ENCODE measurements at regions not wholly inside any gene's neighbourhood (a gene's known extent, or its start where the extent isn't known, plus 50 kb on each side); places are given as distances from the start of the nearest gene placed in this dataset.

DNA sequence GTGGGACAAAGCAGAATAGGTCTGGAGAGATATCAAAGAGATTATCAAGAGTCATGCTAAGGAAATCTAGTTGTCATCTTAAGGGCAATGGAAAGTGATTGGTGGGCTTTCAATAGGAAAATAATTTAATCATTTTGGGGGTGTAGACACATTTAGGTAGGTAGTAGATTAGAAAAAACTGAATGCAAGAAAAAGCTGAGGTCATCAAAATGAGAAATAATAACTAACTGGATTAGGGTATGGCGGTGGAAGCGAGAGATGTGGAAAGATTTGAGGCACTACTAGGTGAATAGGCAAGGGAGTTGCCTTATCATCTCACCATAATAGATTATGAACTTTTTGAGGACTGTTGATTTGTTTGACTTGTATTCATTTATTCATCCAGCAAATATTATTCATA lies 393.2 kb upstream of the ZNF608 start:
- no peaks in the 10 kb centered on the region for H3K36me3 ChIP-seq (ENCODE audit: low read depth, low read length)
- CTCF ChIA-PET: no interaction called here
- H2AFZ ChIP-seq (ENCODE audit: low read length): no peak overlapping the region
- H3K79me2 ChIP-seq (ENCODE audit: low read length): no peaks in the 10 kb centered on the region
- no peaks in the 10 kb centered on the region for H3K27me3 ChIP-seq (ENCODE audit: low read length)
- H3K27ac ChIP-seq (ENCODE audit: low read length): no peak overlapping the region
- H3F3A ChIP-seq (ENCODE audit: low read length, unreplicated experiment): no peaks in the 10 kb centered on the region
- no peak for TF ChIP-seq EZH2 (IDR thresholded peaks at IDR 0.05; ENCODE audit: low read length, unreplicated experiment)
- no peak for TF ChIP-seq EZH2phosphoT487 (IDR thresholded peaks at IDR 0.05; ENCODE audit: borderline replicate concordance, low read length)
- TF ChIP-seq, protein P1, sequence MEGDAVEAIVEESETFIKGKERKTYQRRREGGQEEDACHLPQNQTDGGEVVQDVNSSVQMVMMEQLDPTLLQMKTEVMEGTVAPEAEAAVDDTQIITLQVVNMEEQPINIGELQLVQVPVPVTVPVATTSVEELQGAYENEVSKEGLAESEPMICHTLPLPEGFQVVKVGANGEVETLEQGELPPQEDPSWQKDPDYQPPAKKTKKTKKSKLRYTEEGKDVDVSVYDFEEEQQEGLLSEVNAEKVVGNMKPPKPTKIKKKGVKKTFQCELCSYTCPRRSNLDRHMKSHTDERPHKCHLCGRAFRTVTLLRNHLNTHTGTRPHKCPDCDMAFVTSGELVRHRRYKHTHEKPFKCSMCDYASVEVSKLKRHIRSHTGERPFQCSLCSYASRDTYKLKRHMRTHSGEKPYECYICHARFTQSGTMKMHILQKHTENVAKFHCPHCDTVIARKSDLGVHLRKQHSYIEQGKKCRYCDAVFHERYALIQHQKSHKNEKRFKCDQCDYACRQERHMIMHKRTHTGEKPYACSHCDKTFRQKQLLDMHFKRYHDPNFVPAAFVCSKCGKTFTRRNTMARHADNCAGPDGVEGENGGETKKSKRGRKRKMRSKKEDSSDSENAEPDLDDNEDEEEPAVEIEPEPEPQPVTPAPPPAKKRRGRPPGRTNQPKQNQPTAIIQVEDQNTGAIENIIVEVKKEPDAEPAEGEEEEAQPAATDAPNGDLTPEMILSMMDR (conservative IDR thresholded peaks at IDR 0.05; ENCODE audit: low read depth, low read length): no peak
- POLR2A ChIA-PET (ENCODE audit: unreplicated experiment): no interaction called here
- H3K9me2 ChIP-seq (replicated peaks; ENCODE audit: low read length): no peaks in the 10 kb centered on the region
- ATAC-seq (no peak), DNase-seq (no peak)
- no peaks in the 10 kb centered on the region; the same call in 1 of the 2 replicates for H3K4me1 ChIP-seq (ENCODE audit: insufficient read depth, low read length)
- intact Hi-C loops (cut with micrococcal nuclease): no loop called here
- no peak overlapping the region for H3K9ac ChIP-seq (ENCODE audit: low read length)
- no peaks in the 10 kb centered on the region for H3K9me3 ChIP-seq (ENCODE audit: low read length)
- no peak overlapping the region for H3K4me3 ChIP-seq (ENCODE audit: low read length)
- BruUV-seq (replicated peaks): no TSS peak
- no peak overlapping the region for H3K4me2 ChIP-seq (ENCODE audit: low read length)
- no peaks in the 10 kb centered on the region for H4K20me1 ChIP-seq (ENCODE audit: low read length)

- H3K4me1 ChIP-seq (ENCODE audit: insufficient read depth, low read length): no peaks in the 10 kb centered on the region; the same call in 1 of the 2 replicates
- TF ChIP-seq EZH2 (IDR thresholded peaks at IDR 0.05; ENCODE audit: low read length, unreplicated experiment): no peak
- TF ChIP-seq, protein P1 (conservative IDR thresholded peaks at IDR 0.05; ENCODE audit: low read depth, low read length): no peak
- no peak for TF ChIP-seq EZH2phosphoT487 (IDR thresholded peaks at IDR 0.05; ENCODE audit: borderline replicate concordance, low read length)
- no peaks in the 10 kb centered on the region for H3K36me3 ChIP-seq (ENCODE audit: low read depth, low read length)
- H4K20me1 ChIP-seq (ENCODE audit: low read length): no peaks in the 10 kb centered on the region
- no peaks in the 10 kb centered on the region for H3F3A ChIP-seq (ENCODE audit: low read length, unreplicated experiment)
- H2AFZ ChIP-seq (ENCODE audit: low read length): no peak overlapping the region
- H3K9ac ChIP-seq (ENCODE audit: low read length): no peak overlapping the region
- intact Hi-C loops (cut with micrococcal nuclease): no loop called here
- no peak overlapping the region for H3K4me3 ChIP-seq (ENCODE audit: low read length)
- BruUV-seq (replicated peaks): no TSS peak
- no peaks in the 10 kb centered on the region for H3K9me2 ChIP-seq (replicated peaks; ENCODE audit: low read length)
- no peaks in the 10 kb centered on the region for H3K79me2 ChIP-seq (ENCODE audit: low read length)
- H3K27me3 ChIP-seq (ENCODE audit: low read length): no peaks in the 10 kb centered on the region
- CTCF ChIA-PET: no interaction called here
- no peak overlapping the region for H3K4me2 ChIP-seq (ENCODE audit: low read length)
- POLR2A ChIA-PET (ENCODE audit: unreplicated experiment): no interaction called here
- no peaks in the 10 kb centered on the region for H3K9me3 ChIP-seq (ENCODE audit: low read length)
- ATAC-seq: no peak
- no peak for DNase-seq
- H3K27ac ChIP-seq (ENCODE audit: low read length): no peak overlapping the region
Measured at GRCh38 chr5:125140220-125140619, 393.8 kb upstream of the ZNF608 start.

DNA sequence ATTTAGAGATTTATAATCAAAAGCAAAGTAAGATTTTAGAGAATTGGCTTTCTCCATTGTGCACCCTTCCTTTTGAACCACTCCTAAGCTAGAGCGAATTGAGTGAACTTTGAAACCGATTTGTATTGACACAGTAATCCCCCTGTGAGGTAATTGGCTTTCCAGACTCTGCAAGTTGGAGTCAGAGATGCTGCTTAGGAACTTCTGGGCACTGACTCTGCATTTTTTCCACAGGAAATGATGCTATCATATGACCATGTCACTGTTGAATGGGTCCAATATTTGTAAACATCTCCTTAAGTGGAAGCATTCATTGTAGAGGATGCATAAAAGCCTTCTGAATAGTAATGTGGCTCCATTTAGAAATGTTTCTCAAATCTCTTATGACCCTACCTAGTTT lies 394.4 kb upstream of the ZNF608 start:
- Histone ChIP-seq H4K20me1 (ENCODE audit: low read length) (no peaks in the 10 kb centered on the region), H2AFZ (ENCODE audit: low read length) (no peak overlapping the region), H3K4me1 (ENCODE audit: insufficient read depth, low read length) (no peaks in the 10 kb centered on the region; the same call in 1 of the 2 replicates), H3K9ac (ENCODE audit: low read length) (no peak overlapping the region), H3F3A (ENCODE audit: low read length, unreplicated experiment) (no peaks in the 10 kb centered on the region), H3K9me3 (ENCODE audit: low read length) (no peaks in the 10 kb centered on the region), H3K36me3 (ENCODE audit: low read depth, low read length) (no peaks in the 10 kb centered on the region), H3K4me2 (ENCODE audit: low read length) (no peak overlapping the region), H3K27me3 (ENCODE audit: low read length) (no peaks in the 10 kb centered on the region), H3K9me2 (replicated peaks; ENCODE audit: low read length) (no peaks in the 10 kb centered on the region), H3K4me3 (ENCODE audit: low read length) (no peak overlapping the region), H3K79me2 (ENCODE audit: low read length) (no peaks in the 10 kb centered on the region), H3K27ac (ENCODE audit: low read length) (no peak overlapping the region)
- ATAC-seq (no peak), DNase-seq (peak; percentile 5)
- intact Hi-C loops (cut with micrococcal nuclease): no loop called here
- BruUV-seq (replicated peaks): no TSS peak
- POLR2A ChIA-PET (ENCODE audit: unreplicated experiment): no interaction called here
- TF ChIP-seq, protein P1 (conservative IDR thresholded peaks at IDR 0.05; ENCODE audit: low read depth, low read length): no peak
- TF ChIP-seq EZH2 (IDR thresholded peaks at IDR 0.05; ENCODE audit: low read length, unreplicated experiment) (no peak), EZH2phosphoT487 (IDR thresholded peaks at IDR 0.05; ENCODE audit: borderline replicate concordance, low read length) (no peak)
- CTCF ChIA-PET: no interaction called here
